NCI-H2107 treated with DMSO at 0.1 percent for 48 hours (cell line): ENCODE measurements at regions not wholly inside any gene's neighbourhood (a gene's known extent, or its start where the extent isn't known, plus 50 kb on each side); places are given as distances from the start of the nearest gene placed in this dataset.
"Not testable (repeated sequence)": the region's sequence is repeated elsewhere in the genome, so short reads cannot be mapped to it uniquely, and the experiment has no call there.

Experiments used
- DNase-seq: peaks from one replicate; lab custom pipeline; 2025; ENCODE audit not compliant: unreplicated experiment; lab: John Stamatoyannopoulos, UW

GRCh38 chr7:79653136-79653631 lies 199.7 kb upstream of the MAGI2 start:
- no peak for DNase-seq

GRCh38 chr7:79652619-79653018 lies 199.2 kb upstream of the MAGI2 start:
- no peak for DNase-seq

GRCh38 chr7:79647711-79648110 lies 194.2 kb upstream of the MAGI2 start:
- DNase-seq = no peak

GRCh38 chr7:79646278-79646677 lies 192.8 kb upstream of the MAGI2 start:
- DNase-seq = no peak

- DNase-seq = no peak
These were observed 183.4 kb upstream of the MAGI2 start for GRCh38 chr7:79636849-79637248.

GRCh38 chr7:79625921-79626320 lies 172.5 kb upstream of the MAGI2 start:
- not testable (repeated sequence) for DNase-seq

- no peak for DNase-seq
These were observed 170.9 kb upstream of the MAGI2 start for GRCh38 chr7:79624336-79624735.

GRCh38 chr7:79622781-79623180 lies 169.3 kb upstream of the MAGI2 start:
- DNase-seq = no peak

GRCh38 chr7:79620291-79620690 lies 166.8 kb upstream of the MAGI2 start:
- DNase-seq = no peak

GRCh38 chr7:79619216-79619615 lies 165.7 kb upstream of the MAGI2 start:
- no peak for DNase-seq

- DNase-seq = no peak
These were observed 162.6 kb upstream of the MAGI2 start for GRCh38 chr7:79615871-79616640.

- DNase-seq = no peak
These were observed 162.0 kb upstream of the MAGI2 start for GRCh38 chr7:79615466-79615865.

- no peak for DNase-seq
These were observed 159.4 kb upstream of the MAGI2 start for GRCh38 chr7:79612903-79613302.

- DNase-seq = no peak
These were observed 158.6 kb upstream of the MAGI2 start for GRCh38 chr7:79612022-79612421.

GRCh38 chr7:79610748-79611304 lies 157.4 kb upstream of the MAGI2 start:
- no peak for DNase-seq

- no peak for DNase-seq
These were observed 156.8 kb upstream of the MAGI2 start for GRCh38 chr7:79610313-79610712.

- no peak for DNase-seq
These were observed 154.5 kb upstream of the MAGI2 start for GRCh38 chr7:79608005-79608404.

GRCh38 chr7:79604841-79605240 lies 151.4 kb upstream of the MAGI2 start:
- DNase-seq = no peak

GRCh38 chr7:79598351-79598750 lies 144.9 kb upstream of the MAGI2 start:
- peak; percentile 87 for DNase-seq

- DNase-seq = not testable (repeated sequence)
These were observed 141.2 kb upstream of the MAGI2 start for GRCh38 chr7:79594671-79595070.

- DNase-seq = no peak
These were observed 140.4 kb upstream of the MAGI2 start for GRCh38 chr7:79593866-79594301.

- DNase-seq = no peak
These were observed 137.6 kb upstream of the MAGI2 start for GRCh38 chr7:79590916-79591623.
